ENCODE measurements at regions not wholly inside any gene's neighbourhood (a gene's known extent, or its start where the extent isn't known, plus 50 kb on each side); places are given as distances from the start of the nearest gene placed in this dataset.

GRCh38 chr12:75722714-75723200 is 211.3 kb upstream of the KRR1 start (continued):
- TF ChIP-seq ZNF639 (CRISPR knock-in tag; conservative IDR thresholded peaks at IDR 0.05 in 1 of 2, IDR thresholded peaks at IDR 0.05 in 1 of 2), result peak in 1 of 2 experiments; percentile 84; a peak in 2 of 4 replicates
- peak; percentile 14; the same call in 1 of the 2 replicates for TF ChIP-seq ZNF212 (CRISPR knock-in tag; IDR thresholded peaks at IDR 0.05)
- peak; percentile 76 for TF ChIP-seq JUNB (CRISPR knock-in tag; conservative IDR thresholded peaks at IDR 0.05)
- TF ChIP-seq ID3 (CRISPR knock-in tag; IDR thresholded peaks at IDR 0.05), result no peak
- no peak for TF ChIP-seq ID3 (tag; IDR thresholded peaks at IDR 0.05)
- TF ChIP-seq ZNF589 (CRISPR knock-in tag; IDR thresholded peaks at IDR 0.05; ENCODE audit: low read depth), result peak; percentile 97
- no peak for TF ChIP-seq THRA (IDR thresholded peaks at IDR 0.05)
- TF ChIP-seq NCOR1 (IDR thresholded peaks at IDR 0.05), result no peak
- no peak for TF ChIP-seq FOXK1 (CRISPR knock-in tag; IDR thresholded peaks at IDR 0.05; ENCODE audit: borderline replicate concordance)
- TF ChIP-seq EP400 (IDR thresholded peaks at IDR 0.05), result peak; percentile 33; the same call in 1 of the 2 replicates
- 0 out of 2 replicates have a peak, but pooled peaks have one; percentile 38 for TF ChIP-seq DPF2 (IDR thresholded peaks at IDR 0.05)
- no peak for TF ChIP-seq KLF13 (tag; IDR thresholded peaks at IDR 0.05; ENCODE audit: borderline replicate concordance, low read depth)
- peak; percentile 74 for TF ChIP-seq ETV1 (tag; conservative IDR thresholded peaks at IDR 0.05; ENCODE audit: low read depth)
- TF ChIP-seq ZKSCAN8 (CRISPR knock-in tag; IDR thresholded peaks at IDR 0.05), result 0 out of 2 replicates have a peak, but pooled peaks have one; percentile 28
- TF ChIP-seq GMEB1 (CRISPR knock-in tag; IDR thresholded peaks at IDR 0.05), result no peak
- TF ChIP-seq YY1 (IDR thresholded peaks at IDR 0.05; ENCODE audit: borderline replicate concordance in 1 of 3, control insufficient read depth in 1 of 3, extremely low read depth in 1 of 3, insufficient read depth in 3 of 3, insufficient read length in 1 of 3, insufficient replicate concordance in 2 of 3, low read depth in 1 of 3, low read length in 2 of 3), result no peak
- TF ChIP-seq SP1 (CRISPR knock-in tag; IDR thresholded peaks at IDR 0.05), result no peak
- TF ChIP-seq GTF2A2 (tag; IDR thresholded peaks at IDR 0.05), result no peak
- TF ChIP-seq ZNF740 (CRISPR knock-in tag; IDR thresholded peaks at IDR 0.05), result no peak
- TF ChIP-seq ZNF740 (tag; IDR thresholded peaks at IDR 0.05), result 0 out of 4 replicates have a peak, but pooled peaks of 1 of the 2 experiments have one; percentile 33
- no peak for TF ChIP-seq RBM34 (IDR thresholded peaks at IDR 0.05; ENCODE audit: borderline replicate concordance, insufficient read depth, low read length)
